ENCODE measurements at regions not wholly inside any gene's neighbourhood (a gene's known extent, or its start where the extent isn't known, plus 50 kb on each side); places are given as distances from the start of the nearest gene placed in this dataset.
"Not testable (repeated sequence)": the region's sequence is repeated elsewhere in the genome, so short reads cannot be mapped to it uniquely, and the experiment has no call there.

DNA sequence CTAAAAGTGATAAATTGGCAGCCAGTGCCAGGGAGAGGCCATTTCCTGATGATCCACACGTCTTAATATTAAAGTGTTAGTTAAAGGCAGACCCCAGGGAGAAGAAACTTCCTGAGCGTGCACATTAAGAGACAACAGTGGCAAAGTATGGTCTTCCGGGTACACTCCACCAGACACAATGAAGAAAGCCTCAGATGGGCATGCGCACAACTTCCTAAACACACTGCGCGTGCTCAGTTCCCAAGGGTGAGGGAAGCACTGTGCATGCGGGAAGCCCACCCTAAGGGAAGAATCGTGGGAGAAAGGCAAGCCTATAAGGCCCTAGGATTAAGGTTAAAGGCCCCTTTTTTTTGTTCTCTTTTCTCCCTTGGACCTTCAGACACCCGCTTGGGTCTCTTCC lies 140.7 kb upstream of the CDKN3 start:
- DNase-seq (ENCODE audit: low read depth), result no peak

DNA sequence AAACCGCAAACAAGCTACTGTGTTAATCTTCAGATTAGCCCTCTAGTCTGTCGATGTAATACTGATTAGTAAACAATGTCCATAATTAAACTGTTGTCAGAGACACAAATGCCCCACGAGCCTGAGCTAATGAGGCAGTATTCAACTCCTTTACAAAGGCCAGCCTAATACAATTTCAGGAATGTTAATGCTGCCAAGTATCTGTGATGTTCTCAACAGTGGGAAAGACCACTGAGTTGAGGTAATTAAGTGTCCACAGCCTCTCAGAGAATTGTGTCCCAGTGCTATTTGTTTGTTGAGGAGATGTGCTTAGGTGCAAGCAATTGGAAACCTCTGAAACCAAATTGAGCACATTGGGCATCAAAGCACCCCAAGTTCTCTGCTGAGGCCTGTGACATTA lies 139.4 kb upstream of the CDKN3 start:
- DNase-seq (ENCODE audit: low read depth), result no peak

DNA sequence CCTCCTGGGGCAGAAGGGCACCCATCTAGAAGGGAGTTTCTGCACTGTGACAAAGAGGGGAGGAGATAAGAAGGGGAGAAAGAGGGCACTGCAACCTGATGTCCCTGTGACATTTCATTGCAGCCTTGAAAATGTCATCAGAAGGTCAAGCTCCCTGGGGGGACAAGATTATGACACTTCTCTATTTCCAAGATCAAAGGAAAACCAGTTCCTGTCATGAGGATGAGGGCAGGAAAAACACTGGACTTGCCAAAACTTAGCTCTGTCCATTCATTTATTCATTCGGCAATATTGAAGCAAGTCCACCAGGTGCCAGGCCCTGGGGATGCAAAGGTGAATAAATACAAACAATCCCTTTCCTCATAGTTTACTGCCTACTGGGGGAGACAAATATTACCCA lies 138.4 kb upstream of the CDKN3 start:
- no peak for DNase-seq (ENCODE audit: low read depth)

DNA sequence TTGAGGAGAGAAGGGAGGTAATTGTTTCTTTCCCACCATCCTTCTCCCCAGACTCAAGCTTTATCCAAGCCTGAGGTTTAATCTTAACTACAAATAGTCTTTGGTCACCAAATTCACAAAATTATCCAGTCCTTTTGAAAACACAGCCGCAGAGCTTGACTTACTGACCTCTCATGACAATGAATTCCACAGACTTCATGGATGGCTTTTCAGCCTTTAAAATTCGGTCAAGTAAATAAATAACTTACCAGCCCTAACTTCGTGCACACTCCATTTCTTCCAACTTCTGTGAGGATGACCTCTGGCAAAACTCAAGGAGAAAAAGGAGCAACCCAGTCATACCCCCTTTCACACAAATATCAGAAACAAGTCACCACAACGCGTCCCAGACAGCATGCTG lies 137.0 kb upstream of the CDKN3 start:
- no peak for DNase-seq (ENCODE audit: low read depth)

GRCh38 chr14:54261283-54261682 lies 135.5 kb upstream of the CDKN3 start:
- DNase-seq (ENCODE audit: low read depth), result no peak

DNA sequence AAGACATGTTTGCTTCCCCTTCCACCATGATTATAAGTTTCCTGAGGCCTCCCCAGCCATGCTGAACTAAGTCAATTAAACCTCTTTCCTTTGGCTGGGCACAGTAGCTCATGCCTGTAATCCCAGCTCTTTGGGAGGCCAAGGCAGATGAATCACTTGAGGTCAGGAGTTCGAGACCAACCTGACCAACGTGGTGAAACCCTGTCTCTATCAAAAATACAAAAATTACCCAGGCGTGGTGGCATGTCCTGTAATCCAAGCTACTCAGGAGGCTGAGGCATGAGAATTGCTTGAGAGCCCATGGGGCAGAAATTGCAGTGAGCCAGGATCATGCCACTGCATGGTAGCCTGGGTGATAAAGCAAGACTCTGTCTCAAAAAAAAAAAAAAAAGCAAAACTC lies 130.2 kb upstream of the CDKN3 start:
- DNase-seq (ENCODE audit: low read depth), result not testable (repeated sequence)

DNA sequence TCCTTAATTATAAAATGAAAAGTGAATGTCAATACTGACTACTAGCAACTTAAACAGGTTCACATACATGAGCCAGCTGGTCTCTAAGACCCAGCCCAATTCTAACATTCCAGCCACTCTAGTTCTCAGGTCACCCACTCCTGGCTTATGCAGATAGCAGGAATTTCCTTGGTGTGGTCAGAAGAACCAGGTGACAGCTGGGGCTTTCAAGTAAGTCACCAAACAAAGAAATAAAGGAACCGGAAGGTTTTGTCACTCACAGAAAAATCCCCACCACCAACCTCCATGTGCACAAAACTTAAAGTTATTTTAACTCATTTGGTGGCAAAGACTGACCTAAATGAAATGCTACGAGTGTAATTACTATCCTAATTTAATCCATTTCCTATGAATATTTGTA lies 129.6 kb upstream of the CDKN3 start:
- no peak for DNase-seq (ENCODE audit: low read depth)

DNA sequence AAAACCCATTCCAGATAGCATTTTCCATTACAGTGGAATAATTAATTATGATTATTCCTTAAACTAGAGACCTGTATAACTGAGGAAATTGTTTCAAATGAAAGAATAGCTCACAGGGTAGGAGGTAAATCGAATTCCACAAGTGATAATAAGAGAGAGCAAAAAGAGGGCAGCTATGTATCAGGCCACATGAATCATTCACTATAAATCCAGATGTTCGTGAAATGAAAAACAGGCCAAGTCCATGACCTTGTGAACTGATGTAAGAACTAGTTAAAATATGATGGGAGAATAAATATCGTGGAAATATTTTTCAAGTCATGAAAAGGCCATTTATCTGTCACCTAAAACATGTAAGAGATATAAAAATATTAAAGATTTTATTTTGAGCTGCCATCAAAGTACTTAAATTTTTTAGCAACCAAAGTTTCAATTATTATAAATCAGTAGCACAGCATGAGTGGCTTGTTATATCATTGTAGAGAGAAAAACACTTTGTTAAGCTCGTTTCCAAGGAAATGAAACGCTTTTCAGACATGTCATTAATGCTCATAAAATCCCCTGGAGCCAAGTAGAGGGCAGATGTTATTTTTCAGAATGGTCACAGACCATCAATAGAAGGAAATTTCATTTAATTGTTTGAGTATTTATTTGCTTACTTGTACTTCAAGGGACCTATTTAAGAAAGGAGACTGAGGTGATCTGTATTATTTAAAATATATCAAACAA lies 120.6 kb upstream of the CDKN3 start:
- DNase-seq (ENCODE audit: low read depth), result peak; percentile 39

DNA sequence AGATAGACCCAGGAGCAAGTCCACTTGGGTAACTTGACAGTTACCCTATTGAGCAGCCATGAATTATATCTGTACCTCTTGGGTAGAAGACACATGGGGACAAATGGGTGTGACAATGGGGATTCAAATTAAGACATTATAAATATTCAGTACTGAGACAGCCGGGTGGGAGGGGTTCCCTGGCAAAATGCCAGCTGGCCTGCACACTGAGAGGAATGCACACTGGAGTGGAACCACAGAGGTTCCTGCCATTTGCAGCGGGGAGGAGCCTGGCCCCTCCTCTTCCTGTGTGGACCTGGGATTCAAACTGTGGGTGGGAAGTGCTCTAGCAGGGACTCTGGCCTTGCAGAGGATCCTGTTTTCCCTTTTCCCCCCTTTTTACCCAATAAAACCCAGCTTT lies 118.7 kb upstream of the CDKN3 start:
- DNase-seq (ENCODE audit: low read depth), result no peak

DNA sequence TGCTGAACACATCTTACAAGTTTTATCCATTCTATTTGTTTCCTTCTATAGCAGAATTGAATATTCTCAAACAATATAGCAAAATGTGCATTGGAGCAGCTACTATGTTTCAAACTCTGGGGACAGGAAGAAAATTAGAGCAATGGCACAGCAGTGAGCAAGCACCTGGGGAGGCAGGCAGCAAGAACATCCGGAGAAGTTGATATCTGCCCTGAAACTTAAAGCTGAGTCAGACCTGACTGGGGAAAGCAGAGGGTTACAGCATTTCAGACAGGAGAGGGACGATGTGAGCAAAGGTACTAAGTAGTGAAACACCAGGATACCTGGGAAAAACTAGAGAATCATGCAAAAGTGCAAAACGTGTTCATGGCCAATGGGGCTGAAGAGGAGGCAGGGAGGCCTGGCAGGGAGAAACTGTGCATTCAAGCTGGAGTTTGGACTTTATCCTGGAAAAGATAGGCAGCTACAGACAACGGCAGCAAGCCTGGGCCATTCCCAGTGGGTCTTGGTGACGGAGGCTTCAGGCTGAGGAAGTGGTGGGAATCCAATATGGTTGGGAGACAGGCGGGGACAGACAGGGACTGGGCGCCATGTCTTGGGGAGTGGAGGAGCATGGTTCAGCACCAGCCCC lies 118.0 kb upstream of the CDKN3 start:
- DNase-seq (ENCODE audit: low read depth), result peak; percentile 12

- no peak for DNase-seq (ENCODE audit: low read depth)
These were observed 114.0 kb upstream of the CDKN3 start for GRCh38 chr14:54282849-54283248.

DNA sequence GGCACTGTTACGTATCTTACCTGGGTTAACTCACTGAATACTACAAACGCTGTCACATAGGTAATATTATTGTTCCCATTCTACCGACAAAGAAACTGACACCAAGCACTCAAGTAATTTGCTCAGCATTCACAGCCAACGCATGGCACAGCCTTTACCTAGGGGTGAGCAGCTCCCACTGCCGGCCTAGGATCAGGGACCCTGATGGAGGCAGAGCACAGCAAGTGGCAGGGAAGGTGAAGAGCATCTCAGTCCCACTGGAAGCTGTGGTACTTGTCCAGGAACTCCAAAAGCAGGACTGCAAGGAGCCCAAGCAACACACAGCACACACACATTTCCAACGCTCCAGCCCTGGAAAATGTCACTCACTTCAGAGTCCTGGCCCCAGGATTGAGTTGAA lies 111.8 kb upstream of the CDKN3 start:
- no peak for DNase-seq (ENCODE audit: low read depth)

DNA sequence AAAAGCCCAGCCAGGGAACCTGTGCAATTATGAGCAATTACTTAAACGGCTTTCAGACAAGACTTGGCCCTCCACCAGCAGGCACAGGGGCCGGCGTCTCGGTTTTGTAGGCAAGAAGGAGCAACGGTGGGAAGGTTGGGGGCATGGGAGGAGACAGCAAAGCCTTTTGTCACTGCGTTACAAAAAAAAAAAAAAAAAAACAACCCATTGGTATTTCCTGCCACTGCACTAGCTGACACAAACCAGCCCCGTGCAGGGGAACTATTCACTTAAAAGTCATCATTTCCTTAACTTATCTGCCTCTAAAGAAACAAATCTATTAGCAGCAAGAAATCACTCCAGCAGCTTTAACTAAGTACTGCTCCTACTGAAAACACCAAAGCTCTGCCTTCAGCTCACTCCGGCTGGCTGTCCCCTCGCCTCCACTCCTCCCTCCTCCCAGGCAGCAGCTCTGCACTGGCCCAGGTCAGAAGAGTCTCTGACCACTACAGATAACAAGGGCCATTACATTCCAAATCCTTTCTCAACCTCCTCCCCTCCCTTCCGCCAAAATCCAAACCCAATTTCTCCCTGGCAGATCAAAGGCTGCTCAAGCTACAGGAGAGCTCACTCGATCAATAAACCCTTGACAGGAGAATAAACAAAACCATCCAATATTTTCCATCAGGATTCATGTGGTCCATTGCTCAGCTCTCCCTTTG lies 105.2 kb upstream of the CDKN3 start:
- DNase-seq (ENCODE audit: low read depth), result no peak

- no peak for DNase-seq (ENCODE audit: low read depth)
These were observed 102.0 kb upstream of the CDKN3 start for GRCh38 chr14:54294802-54295201.

GRCh38 chr14:54299410-54300363 lies 97.1 kb upstream of the CDKN3 start:
- peak; percentile 83 for DNase-seq (ENCODE audit: low read depth)

- DNase-seq (ENCODE audit: low read depth), result no peak
These were observed 95.9 kb upstream of the CDKN3 start for GRCh38 chr14:54300881-54301280.

DNA sequence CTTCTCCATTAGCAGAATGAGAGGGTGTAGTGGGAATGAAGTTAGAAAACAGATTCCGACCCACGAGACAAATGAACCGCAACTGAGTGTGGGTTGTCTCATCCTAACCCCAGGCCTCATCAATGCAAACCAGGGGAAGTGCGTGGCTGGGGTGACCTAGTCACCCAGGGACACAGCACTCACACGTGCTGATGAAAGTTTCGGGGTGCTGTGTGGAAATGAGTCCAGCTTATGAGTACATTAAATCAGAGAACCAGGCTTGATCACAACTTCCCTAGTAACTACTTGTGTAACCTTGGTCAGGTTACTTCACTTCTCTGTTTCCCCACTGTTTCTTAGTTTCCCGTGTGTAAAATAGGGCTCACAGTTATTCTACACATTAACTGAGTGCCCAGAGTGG lies 95.4 kb upstream of the CDKN3 start:
- no peak for DNase-seq (ENCODE audit: low read depth)

DNA sequence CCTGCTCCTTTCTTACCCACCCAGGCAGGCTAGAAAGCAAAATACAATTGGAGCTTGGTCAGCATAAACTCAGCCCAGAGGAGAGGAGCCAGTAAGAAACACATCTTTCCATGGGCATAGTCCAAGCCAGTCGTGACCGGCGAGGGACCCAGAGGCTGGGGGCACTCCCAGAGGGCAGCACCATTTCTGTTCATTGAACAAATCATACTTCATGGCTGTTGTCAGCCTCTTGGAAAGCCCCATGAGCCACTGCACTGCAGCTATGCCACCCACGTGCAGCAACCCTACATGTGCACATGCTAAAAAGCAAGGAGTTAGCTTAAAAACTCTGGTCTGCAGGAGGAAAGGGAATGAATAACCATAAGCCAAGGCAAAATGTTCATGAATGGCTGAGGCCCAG lies 90.0 kb upstream of the CDKN3 start:
- no peak for DNase-seq (ENCODE audit: low read depth)

DNA sequence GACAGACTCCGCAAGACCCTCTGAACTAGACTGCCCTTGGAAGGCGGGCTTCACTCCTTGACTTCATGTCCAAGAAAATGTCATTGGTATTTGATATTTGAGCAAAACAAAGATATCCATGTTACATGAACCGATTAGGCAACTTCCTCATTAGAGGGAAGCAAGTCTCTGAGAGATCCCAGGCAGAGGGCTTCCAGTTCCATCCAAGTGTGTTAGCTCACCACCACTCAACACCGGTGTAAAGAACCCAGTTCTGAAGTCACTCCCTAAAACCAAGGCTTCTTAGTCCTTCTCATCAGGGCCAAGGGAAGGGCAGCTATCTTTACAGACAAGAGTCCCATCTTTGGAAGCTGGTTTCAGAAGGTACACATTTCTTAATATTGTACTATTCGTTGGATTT lies 87.2 kb upstream of the CDKN3 start:
- no peak for DNase-seq (ENCODE audit: low read depth)

DNA sequence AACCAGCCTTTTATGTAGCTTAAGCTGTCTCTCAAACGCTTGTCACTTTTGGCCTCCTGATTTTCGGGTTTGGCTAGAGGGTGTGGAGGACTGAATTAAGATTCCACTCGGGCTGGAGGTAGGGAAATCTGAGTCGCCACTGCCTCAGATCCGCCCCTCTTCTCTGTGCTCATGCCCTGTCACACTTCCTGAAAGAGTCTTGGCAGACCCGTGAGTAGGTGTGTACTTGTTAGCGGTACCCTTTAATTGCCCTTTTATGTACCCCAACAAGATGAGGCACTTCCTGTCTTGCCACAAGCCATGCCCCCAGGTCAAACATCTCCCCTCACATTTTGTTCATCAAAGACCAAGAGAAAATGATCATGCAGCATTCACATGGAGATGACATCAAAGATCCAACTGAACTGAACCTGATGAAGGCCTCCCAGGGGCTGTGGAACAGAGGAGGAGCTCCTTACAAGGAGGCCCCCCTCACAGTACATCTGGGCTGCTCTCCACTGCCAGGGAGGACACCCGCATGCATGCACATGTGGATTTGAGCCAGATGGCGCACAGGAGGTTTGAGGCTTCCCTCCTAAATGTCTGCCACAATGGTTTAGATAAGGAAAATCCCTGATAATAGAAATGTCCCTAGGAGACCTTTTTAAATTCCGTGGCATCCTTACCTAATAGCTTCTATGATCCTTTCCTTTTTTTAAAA lies 86.5 kb upstream of the CDKN3 start:
- no peak for DNase-seq (ENCODE audit: low read depth)

GRCh38 chr14:54310851-54311228 lies 86.0 kb upstream of the CDKN3 start:
- no peak for DNase-seq (ENCODE audit: low read depth)
